NCI-H446 (cell line): ENCODE measurements at regions not wholly inside any gene's neighbourhood (a gene's known extent, or its start where the extent isn't known, plus 50 kb on each side); places are given as distances from the start of the nearest gene placed in this dataset.
"Not testable (repeated sequence)": the region's sequence is repeated elsewhere in the genome, so short reads cannot be mapped to it uniquely, and the experiment has no call there.

ENCODE experiments used
- DNase-seq, 2 experiments: peaks; one replicate each; lab custom pipeline; 2025; lab: John Stamatoyannopoulos, UW

DNA sequence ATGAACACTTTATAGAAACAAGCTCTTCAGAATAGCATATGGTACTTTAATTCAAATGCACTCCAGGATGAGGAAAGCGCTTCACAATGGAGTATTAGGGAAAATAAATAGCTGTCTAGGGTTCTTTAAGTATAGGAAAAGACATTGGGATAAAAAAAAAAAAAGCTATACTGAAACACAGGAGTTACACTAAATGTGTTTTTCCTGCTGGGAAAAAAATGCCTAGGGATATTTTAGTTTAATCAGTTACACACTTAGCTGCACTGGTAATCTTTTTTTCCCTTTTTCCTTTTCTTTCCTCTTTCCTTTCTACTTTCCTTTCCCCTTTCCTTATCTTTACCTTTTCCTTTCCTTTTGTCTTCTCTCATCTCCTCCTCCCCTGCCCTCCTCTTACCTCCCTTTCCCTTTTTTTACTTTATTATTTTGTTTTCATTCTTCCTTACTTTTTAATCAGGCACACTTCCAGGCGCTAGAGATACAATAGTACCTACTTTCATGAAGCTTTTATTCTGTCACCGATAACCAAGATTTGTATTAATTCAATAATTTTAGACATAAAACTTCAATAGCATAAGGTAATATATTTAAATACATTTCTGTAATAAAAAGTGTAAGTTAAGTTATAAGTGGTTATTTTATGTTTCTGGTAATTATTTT, 758.7 kb downstream of the CDH18 start:
- DNase-seq = no peak

DNA sequence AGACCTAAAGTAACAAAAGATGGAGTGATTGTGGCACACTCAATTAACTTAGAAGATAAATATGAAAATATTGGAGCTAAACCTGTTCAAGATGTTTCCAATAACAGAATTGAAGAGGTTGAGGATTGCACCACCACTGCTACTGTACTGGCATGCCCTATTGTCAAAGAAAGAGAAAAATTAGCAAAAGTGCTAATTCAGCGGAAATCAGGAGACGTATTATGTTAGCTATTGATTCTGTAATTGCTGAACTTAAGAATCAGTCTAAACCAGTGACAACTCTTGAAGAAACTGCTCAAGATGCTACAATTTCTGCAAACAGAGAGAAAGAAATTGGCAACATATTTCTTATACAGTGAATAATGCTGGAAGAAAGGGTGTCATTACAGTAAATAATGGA, 754.4 kb downstream of the CDH18 start:
- no peak for DNase-seq

- DNase-seq = no peak
These were observed 752.9 kb downstream of the CDH18 start for GRCh38 chr5:19235101-19235584.

DNA sequence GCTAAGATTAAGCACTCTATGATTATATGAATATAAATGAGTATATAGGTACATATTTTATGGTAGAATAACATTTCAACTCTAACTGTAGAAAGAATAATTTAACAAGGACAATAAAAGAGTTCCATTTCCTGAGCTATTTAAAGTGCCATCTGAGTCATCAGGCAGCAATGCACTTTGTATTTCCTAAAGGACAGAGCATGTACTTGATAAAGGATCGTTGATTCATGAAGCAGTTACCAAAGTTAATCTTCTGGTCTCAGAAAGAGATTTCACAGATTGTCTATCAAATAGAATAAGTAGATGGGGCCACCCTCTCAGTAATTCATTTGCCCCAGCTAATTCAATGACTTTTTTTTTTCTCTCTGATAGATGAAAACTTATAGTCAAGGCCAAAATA, 747.8 kb downstream of the CDH18 start:
- no peak for DNase-seq

DNA sequence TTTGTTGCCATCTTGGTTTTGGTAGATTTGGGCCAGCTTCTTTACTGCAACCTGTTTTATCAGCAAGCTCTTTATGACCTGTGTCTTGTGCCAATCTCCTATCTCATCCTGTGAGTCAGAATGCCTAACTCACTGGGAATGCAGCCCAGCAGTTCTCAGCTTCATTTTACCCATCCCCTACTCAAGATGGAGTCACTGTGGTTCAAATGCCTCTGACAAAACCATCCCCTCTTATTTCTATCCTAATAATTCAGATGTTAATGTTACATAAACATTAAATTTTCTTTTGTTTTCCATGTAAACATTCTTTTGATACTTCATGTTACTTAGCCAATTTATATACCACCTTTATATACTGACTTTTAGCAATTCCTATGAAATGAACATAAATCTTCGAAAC, 746.3 kb downstream of the CDH18 start:
- DNase-seq = no peak

- not testable (repeated sequence) for DNase-seq
These were observed 741.8 kb downstream of the CDH18 start for GRCh38 chr5:19246191-19246590.

- no peak for DNase-seq
These were observed 740.7 kb downstream of the CDH18 start for GRCh38 chr5:19247302-19247701.

DNA sequence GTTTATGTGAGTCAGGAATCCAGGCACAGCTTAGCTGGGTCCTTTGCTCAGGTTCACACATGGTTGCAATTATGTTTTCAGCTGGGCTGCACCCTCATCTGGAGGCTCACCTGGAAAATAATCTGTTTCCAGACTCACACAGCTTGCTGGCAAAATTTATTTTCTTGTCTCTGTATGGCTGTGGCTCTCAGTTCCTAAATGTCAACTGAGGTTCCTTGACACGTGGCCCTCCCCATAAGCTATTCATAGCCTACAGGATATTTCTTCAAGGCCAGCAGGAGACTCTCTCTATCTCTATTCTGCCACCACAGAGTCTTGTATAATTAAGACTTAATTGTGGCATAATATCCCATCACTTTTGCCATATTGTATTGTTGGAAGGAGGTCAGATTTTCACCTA, 732.0 kb downstream of the CDH18 start:
- DNase-seq = no peak

- peak; percentile 81 to 93 for DNase-seq
These were observed 729.3 kb downstream of the CDH18 start for GRCh38 chr5:19258686-19259085.

- no peak for DNase-seq
These were observed 726.1 kb downstream of the CDH18 start for GRCh38 chr5:19261879-19262278.

GRCh38 chr5:19264821-19265220, 723.2 kb downstream of the CDH18 start:
- no peak for DNase-seq

DNA sequence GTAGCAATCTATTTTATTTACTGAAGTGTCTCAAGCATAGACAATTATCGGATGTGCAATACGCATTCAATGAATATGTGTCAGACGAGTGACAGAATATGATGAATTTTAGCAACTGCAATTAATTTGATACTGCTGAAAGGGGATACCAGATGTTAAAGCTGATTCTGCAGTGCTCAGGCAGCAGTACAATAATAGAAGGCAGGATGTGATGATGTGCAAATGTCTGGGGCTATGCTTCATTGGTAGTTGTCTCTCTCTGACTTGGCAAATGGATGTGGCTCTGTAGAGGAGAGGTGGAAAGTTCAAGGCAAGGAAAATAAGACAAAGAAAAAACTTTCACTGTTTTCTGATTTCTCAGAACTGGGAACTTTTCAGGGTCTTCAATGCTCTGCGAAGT, 721.2 kb downstream of the CDH18 start:
- peak in 1 of 2 experiments; percentile 15 for DNase-seq

GRCh38 chr5:19270153-19270552, 717.8 kb downstream of the CDH18 start:
- peak; percentile 15 to 49 for DNase-seq

- DNase-seq = no peak
These were observed 713.4 kb downstream of the CDH18 start for GRCh38 chr5:19274578-19274977.

- no peak for DNase-seq
These were observed 702.7 kb downstream of the CDH18 start for GRCh38 chr5:19285286-19285685.

DNA sequence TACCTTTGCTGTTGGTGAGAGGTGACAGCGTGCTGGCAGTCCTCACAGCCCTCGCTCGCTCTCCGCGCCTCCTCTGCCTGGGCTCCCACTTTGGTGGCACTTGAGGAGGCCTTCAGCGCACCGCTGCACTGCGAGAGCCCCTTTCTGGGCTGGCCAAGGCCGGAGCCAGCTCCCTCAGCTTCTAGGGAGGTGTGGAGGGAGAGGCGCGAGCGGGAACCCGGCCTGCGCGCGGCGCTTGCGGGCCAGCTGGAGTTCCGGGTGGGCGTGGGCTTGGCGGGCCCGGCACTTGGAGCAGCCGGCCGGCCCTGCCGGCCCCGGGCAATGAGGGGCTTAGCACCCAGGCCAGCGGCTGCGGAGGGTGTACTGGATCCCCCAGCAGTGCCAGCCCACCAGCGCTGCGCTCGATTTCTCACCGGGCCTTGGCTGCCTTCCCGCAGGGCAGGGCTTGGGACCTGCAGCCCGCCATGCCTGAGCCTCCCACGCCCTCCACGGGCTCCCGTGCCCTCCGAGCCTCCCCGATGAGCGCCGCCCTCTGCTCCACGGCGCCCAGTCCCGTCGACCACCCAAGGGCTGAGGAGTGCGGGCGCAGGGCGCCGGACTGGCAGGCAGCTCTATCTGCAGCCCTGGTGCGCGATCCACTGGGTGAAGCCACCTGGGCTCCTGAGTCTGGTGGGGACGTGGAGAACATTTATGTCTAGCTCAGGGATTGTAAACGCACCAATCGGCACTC, 700.3 kb downstream of the CDH18 start:
- not testable (repeated sequence) for DNase-seq

GRCh38 chr5:19288311-19288710, 699.7 kb downstream of the CDH18 start:
- not testable (repeated sequence) for DNase-seq

DNA sequence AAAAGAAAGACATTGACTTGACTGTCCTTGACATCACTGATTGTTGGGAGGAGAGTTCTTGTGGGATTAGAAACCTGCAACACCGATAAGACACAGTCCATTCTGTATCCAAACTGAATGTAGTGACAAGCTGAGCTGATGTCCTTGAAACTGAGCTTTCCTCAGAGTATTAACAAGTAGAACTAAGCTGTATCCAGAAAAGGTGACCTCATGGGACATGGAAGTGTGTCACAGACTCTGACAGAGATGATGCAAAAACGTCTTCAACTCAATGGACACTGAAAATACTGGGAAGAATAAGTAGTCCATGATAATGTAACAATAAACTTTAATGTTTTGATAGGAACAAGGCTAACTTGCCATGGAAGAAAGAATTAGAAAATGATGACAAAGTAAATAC, 690.1 kb downstream of the CDH18 start:
- no peak for DNase-seq

DNA sequence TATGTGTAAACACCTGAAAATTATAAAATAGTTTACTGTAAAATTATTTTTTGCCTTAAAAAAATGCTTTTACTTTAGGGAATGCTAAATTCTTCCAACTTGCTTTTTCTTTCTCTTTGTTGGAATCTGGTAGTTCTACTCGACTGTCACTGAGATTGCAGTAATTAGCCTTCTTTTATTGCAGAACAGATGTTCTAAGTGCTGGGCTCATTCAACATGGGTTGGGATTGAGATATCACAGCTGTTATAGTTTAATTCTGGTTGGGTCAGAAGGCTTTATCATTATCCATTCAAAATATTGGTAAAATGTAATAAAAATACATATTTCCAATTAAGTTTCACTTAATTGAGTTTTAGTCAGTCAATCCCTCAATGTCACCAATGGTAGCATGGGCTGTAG, 686.7 kb downstream of the CDH18 start:
- DNase-seq = no peak

DNA sequence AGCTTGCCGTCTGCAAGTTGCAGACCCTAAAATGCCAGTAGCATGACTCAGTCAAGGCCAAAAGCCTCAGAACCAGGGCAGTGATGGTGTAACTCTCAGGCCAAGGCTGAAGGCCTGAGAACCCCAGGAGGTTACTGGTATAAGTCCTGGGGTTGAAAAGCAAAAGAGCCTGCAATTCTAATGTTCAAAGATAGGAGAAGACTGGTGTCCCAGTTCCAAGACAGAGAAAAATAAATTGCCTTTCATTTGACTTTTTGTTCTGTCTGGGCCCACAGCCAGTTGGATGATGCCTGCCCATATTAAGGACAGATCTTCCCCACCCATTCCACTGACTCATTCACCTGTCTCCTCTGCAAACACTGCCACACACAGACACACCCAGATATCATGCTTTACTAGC, 673.2 kb downstream of the CDH18 start:
- peak; percentile 75 to 90 for DNase-seq

- DNase-seq = no peak
These were observed 668.7 kb downstream of the CDH18 start for GRCh38 chr5:19319252-19319651.

DNA sequence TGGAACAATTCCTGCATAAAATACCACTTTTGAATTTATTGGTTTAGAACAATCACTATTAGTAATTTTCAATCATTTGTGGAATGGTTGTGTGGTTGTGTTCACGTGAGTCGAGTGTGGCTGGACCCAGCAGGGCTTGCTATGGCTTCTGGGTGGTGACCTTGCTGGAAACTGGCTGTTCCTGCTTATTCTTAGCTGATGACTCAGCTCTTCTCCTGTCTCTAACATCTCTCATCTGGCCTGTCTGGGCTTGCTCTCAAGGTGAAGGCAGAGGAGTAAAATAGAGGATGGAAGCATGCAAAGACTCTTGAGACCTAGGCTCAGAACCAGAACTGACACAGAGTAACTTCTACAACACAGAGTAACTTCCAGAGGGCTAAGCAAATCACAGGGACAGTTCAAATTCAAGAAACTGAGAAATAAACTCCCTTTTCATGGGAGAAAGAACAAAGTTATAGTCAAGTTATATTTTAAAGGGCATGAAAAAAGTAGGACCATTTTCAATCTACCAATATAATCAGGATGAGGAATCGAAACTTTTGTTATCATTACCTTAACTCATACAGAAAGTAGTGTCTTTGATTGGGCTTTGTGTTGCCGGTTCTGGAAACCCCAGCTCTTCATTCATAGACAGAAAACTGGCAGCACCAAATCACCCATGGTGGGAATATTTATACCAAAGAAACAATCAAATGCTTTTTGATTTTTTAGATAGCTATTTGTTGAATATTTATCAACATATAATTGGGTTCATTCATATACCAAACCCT, 665.1 kb downstream of the CDH18 start:
- DNase-seq = peak in 1 of 2 experiments; percentile 51

- DNase-seq = peak in 1 of 2 experiments; percentile 16
These were observed 653.7 kb downstream of the CDH18 start for GRCh38 chr5:19334278-19334677.
